IPS DF 6.9 (cell line): ENCODE measurements at regions not wholly inside any gene's neighbourhood (a gene's known extent, or its start where the extent isn't known, plus 50 kb on each side); places are given as distances from the start of the nearest gene placed in this dataset.

ENCODE experiments used
- DNase-seq: peaks from one replicate; pipeline ENCODE4 v3.0.0-alpha.2; 2013; ENCODE audit warnings: low read depth, low spot score
- H3K27ac ChIP-seq: one replicate; pipeline ENCODE4 v1.5.1; 2013; ENCODE audit warnings: low read length, control low read depth
- H3K27me3 ChIP-seq: 2 replicates; pipeline ENCODE4 v1.6.1; 2013; ENCODE audit warnings: mild to moderate bottlenecking, low read length; ENCODE audit not compliant: control insufficient read depth, insufficient read depth
- H3K36me3 ChIP-seq: 2 replicates; pipeline ENCODE4 v1.6.1; 2013; ENCODE audit warnings: low read length; ENCODE audit not compliant: control insufficient read depth, insufficient read depth
- H3K4me1 ChIP-seq: 2 replicates; pipeline ENCODE4 v1.6.1; 2013; ENCODE audit warnings: low read length; ENCODE audit not compliant: control insufficient read depth, insufficient read depth
- H3K4me3 ChIP-seq: 2 replicates; pipeline ENCODE4 v1.5.1; 2013; ENCODE audit warnings: mild to moderate bottlenecking, low read length
- H3K9me3 ChIP-seq: 2 replicates; pipeline ENCODE4 v1.6.1; 2013; ENCODE audit warnings: low read length, inconsistent platforms; ENCODE audit not compliant: control insufficient read depth, insufficient read depth
- WGBS: extraction: QIAGEN DNeasy Blood & Tissue Kit; methylation state at CpG from one replicate; pipeline ENCODE4 v1.1.7; 2013; ENCODE audit warnings: mixed read lengths, missing lambda C conversion rate; ENCODE audit not compliant: insufficient read length, insufficient coverage; 5-methylcytosine and 5-hydroxymethylcytosine counted together

DNA sequence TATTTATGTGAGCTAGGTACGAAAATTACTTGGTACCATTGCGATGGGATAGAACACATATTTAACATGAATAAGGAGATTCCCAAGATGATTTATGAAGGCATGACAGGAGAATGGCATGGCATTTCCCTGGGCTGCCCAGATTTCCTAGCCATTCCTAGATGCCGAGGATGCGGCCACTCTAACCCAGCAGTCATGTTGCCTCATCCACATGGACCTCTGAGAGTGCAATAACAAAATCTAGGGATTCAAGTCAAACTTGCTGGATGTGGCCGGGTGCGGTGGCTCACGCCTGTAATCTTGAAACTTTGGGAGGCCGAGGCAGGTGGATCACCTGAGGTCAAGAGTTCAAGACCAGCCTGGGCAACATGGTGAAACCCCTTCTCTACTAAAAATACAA is 110.8 kb upstream of the ARL4C start:
- no peak for DNase-seq
- no CpG with 5 or more reads among the region's 8 CpGs for WGBS
- no peaks in the 10 kb centered on the region for H3K36me3 ChIP-seq

DNA sequence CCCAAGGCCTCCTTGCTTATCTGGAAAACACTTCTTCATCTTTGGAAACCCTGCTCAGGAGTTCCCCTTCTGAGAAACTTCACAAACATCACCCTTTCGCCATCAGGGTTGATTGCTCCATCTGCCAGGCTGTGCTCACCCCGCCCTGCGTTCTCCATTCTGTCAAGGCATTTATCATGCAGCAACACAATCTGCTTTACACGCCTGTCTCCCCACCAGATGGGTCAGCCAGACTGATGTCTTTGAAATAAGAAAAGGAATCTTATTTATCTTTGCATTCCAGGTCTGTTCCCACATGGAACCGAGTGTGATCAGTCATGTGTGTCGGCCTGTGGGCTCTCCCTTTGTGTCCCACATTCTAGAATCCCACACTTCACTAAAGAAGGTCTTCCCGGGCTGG is 110.0 kb upstream of the ARL4C start:
- Histone ChIP-seq H3K4me1 (no peaks in the 10 kb centered on the region), H3K36me3 (no peaks in the 10 kb centered on the region), H3K27ac (no peak overlapping the region), H3K27me3 (no peaks in the 10 kb centered on the region), H3K4me3 (no peak overlapping the region), H3K9me3 (no peaks in the 10 kb centered on the region)
- WGBS, result no CpG with 5 or more reads among the region's 7 CpGs
- no peak for DNase-seq

More for the DNA sequence above, 110.8 kb upstream of the ARL4C start:
- Histone ChIP-seq H3K4me1 (no peaks in the 10 kb centered on the region), H3K9me3 (no peaks in the 10 kb centered on the region), H3K4me3 (no peak overlapping the region), H3K27me3 (no peaks in the 10 kb centered on the region), H3K27ac (no peak overlapping the region)

DNA sequence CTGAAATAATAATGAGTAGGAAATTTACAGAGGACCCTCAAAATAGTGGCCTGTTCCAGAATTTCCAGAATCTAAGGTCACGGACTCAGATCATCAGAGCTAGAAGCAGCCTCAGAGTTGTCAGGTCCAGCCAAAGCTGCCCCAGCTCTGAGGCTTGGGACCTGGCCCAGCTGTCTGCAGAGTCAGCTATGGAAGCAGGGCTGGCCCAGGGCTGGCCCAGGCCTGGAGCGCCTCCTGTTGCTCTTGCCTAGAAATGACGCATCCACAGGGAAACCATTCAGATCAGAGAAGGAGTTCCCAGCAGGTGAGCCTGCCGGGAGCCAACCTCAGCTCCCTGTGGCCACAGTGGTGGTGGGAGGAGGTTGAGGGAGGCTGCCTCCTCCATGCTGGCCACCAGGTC is 106.7 kb upstream of the ARL4C start:
- H3K36me3 ChIP-seq, result no peaks in the 10 kb centered on the region
- H3K4me1 ChIP-seq, result no peaks in the 10 kb centered on the region
- WGBS, result no CpG with 5 or more reads among the region's 4 CpGs
- DNase-seq, result no peak
- no peaks in the 10 kb centered on the region for H3K9me3 ChIP-seq
- no peak overlapping the region for H3K4me3 ChIP-seq
- H3K27me3 ChIP-seq, result no peaks in the 10 kb centered on the region
- no peak overlapping the region for H3K27ac ChIP-seq

DNA sequence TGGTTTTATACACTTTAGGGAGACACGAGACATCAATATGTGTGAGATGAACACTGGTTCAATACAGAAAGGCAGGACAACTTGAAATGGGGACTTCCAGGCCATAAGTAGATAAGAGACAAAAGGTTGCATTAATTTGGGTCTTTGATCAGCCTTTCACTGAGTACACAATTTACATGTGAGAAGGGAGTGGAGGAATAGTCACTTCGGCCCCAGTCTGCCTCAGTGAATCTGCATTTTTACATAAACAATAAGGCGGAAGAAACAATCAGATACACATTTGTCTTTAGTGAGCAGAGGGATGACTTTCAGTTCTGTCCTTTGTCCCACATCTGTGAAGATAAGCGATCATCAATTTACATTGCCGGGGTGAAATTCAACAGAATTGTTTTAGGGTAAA is 104.3 kb upstream of the ARL4C start:
- Histone ChIP-seq H3K9me3 (no peaks in the 10 kb centered on the region), H3K27ac (no peak overlapping the region), H3K36me3 (no peaks in the 10 kb centered on the region), H3K4me1 (peaks cover 4% of the 10 kb centered on the region), H3K4me3 (no peak overlapping the region), H3K27me3 (no peaks in the 10 kb centered on the region)
- no CpG with 5 or more reads among the region's 5 CpGs for WGBS
- DNase-seq, result no peak

DNA sequence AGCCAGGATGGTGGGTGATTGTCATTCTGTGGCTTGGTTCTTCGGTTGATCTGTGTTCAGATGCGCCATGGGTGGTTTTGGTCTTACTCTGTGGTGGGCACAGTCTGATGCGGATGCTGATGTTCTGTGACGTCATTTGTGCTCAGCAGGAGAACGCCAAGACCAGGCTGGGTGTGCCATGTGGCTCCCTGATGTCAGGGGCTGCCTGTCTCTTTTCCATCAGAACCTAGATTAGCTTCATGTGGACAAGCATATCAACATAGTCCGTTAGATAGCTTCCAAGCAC is 100.6 kb upstream of the ARL4C start:
- H3K27ac ChIP-seq, result no peak overlapping the region
- no CpG with 5 or more reads among the region's 6 CpGs for WGBS

DNA sequence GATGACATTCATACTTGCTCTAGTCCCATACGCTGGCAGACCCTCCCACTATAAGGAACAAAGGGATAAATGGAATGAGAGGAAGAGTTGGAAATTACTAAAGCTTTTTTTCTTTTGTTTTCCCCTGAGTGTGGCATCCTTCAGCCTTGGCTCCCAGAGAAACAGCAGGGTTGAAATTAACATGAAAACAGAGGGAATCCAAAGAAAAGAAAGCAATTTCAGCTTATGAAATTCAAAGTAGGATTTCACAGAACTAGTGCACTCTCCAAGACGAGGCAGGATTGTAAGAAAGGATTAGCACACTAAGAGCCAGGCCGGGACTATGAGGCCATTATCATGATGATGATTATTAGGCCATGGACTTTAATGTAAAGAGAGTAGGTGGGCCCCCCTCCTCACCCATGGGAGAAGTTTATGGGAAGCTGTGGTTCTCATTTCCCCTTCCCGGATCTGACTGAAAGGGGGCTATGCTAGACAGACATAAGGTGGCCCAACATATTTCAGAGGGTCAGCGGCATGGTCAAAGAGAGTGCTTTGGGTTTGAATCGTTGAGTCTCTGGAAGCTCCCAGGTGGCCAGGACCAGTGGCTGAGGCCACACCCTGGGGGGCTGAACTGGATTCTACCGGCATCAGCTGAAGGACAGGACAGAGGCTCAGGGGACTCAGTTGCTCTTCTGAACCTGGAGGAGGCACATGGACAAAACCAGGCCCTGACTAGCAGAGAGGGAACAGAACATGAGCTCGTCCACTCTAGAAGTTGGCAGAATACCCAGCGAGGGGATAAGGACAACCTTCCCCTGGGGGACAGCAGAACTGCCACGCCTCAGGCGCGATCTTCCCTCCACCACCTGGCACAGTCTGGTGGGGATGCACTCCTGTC is 100.1 kb upstream of the ARL4C start:
- no CpG with 5 or more reads among the region's 12 CpGs for WGBS
- H3K4me1 ChIP-seq, result peaks cover 5% of the 10 kb centered on the region
- H3K27ac ChIP-seq, result no peak overlapping the region
- H3K9me3 ChIP-seq, result no peaks in the 10 kb centered on the region
- H3K36me3 ChIP-seq, result no peaks in the 10 kb centered on the region
- no peak for DNase-seq
- no peaks in the 10 kb centered on the region for H3K27me3 ChIP-seq
- no peak overlapping the region for H3K4me3 ChIP-seq

More for the DNA sequence above, 100.6 kb upstream of the ARL4C start:
- no peaks in the 10 kb centered on the region for H3K27me3 ChIP-seq
- H3K4me3 ChIP-seq, result no peak overlapping the region
- no peaks in the 10 kb centered on the region for H3K9me3 ChIP-seq
- no peak for DNase-seq
- peaks cover 5% of the 10 kb centered on the region for H3K4me1 ChIP-seq
- H3K36me3 ChIP-seq, result no peaks in the 10 kb centered on the region

DNA sequence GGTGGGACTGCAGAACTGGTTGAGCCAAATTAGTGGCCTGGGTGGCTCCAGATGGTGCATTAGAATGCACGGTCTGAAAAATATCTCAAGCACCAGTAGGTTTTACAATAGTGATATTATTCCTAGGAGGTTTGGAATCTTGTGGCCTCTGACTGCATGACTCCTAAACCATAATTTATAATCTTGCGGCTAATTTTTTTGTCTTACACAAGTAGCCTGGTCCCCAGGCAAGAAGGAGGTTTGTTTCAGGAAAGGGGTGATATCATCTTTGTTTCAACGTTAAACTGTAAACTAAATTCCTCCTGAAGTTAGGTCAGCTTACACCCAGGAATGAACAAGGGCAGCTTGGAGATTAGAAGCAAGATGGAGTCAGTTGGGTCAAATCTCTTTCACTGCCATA is 98.9 kb upstream of the ARL4C start:
- Histone ChIP-seq H3K9me3 (no peaks in the 10 kb centered on the region), H3K4me1 (peaks cover 5% of the 10 kb centered on the region), H3K36me3 (no peaks in the 10 kb centered on the region), H3K27ac (no peak overlapping the region), H3K27me3 (no peaks in the 10 kb centered on the region), H3K4me3 (no peak overlapping the region)
- no peak for DNase-seq
- no CpG with 5 or more reads among the region's 3 CpGs for WGBS

DNA sequence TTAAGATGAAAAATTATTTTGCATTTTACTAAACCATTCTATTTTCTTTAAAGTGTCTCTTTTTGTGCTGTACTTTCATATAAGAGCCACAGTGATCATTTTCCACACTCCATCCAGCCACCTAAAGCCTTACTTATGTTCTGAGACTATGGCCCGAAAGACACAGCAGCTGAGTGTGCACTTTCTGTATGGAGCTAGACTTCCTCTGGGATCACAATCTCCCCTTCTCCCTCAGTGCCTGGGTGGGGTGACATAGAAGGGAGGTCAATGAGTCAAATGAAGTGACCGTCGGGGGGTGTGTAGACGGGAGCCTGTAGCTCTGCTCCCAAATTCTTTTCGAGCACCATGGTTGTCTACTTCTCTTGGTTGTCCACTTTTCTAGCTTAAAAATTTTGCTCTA is 97.8 kb upstream of the ARL4C start:
- no CpG with 5 or more reads among the region's 5 CpGs for WGBS

DNA sequence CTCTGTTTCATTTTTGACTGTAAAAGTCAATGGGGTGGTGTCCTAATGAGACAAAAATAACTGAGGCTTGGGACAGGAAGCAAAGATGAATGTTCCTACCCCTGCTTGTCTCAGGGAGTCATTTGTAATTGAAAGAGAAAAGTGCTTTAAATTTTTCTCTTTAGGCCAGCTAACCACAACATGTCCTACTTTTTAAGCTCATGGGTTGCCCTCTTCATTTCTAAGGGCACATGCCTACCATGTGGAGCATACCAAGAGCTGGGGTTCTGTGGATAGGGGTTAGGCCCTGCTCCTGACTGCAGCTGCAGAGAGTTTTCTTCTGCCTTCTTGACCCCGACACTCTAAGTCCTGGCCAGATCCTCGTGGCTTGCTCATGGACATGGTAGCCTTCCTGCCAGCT is 96.8 kb upstream of the ARL4C start:
- Histone ChIP-seq H3K4me3 (no peak overlapping the region), H3K27ac (no peak overlapping the region), H3K36me3 (no peaks in the 10 kb centered on the region), H3K9me3 (no peaks in the 10 kb centered on the region), H3K4me1 (peaks cover 5% of the 10 kb centered on the region), H3K27me3 (no peaks in the 10 kb centered on the region)
- DNase-seq, result no peak
- WGBS, result no CpG with 5 or more reads among the region's 2 CpGs

More for the DNA sequence above, 97.8 kb upstream of the ARL4C start:
- Histone ChIP-seq H3K27me3 (no peaks in the 10 kb centered on the region), H3K4me1 (peaks cover 5% of the 10 kb centered on the region), H3K27ac (no peak overlapping the region), H3K36me3 (no peaks in the 10 kb centered on the region), H3K4me3 (no peak overlapping the region), H3K9me3 (no peaks in the 10 kb centered on the region)
- no peak for DNase-seq

DNA sequence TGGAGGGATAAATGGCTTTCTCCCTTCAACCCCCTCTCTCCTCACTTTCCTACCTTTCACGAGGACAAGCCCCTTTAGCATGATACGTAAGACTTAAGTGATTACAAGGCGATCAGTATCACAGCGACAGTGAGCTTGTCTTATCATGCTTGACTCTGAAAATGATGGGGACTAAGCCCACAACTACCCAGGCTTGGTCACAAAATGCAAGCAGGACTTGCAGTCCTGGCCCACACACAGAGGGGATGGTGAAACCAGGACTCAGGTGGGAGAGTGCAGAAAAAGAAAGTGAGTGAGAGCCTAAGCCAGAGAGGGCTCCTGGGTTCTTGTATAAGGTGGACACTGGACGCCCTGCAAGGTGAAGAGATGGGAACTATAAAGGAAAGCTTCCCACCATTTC is 95.7 kb upstream of the ARL4C start:
- no peak overlapping the region for H3K27ac ChIP-seq
- H3K36me3 ChIP-seq, result no peaks in the 10 kb centered on the region
- no peak overlapping the region for H3K4me3 ChIP-seq
- DNase-seq, result no peak
- no CpG with 5 or more reads among the region's 5 CpGs for WGBS
- H3K9me3 ChIP-seq, result no peaks in the 10 kb centered on the region
- no peaks in the 10 kb centered on the region for H3K27me3 ChIP-seq
- peaks cover 4% of the 10 kb centered on the region for H3K4me1 ChIP-seq

DNA sequence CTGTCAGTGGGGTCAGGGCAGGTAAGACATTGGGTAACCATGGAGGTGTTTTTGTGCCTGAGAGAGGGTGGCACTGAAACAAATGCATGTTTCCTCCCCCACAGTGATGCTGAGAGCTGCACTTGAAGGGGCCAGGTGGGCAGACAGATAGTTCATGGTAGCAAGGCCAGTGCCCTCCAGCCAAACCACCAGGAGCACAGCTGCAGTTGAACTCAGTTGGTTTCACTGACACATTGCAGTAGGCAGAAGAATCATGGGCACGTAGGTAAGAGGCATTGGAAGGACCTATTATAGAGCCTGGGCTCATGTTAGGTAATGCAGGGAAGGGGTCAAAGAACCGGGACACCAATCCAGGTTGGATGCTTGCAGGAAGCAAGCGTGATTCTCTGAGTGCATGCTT is 93.2 kb upstream of the ARL4C start:
- Histone ChIP-seq H3K4me1 (no peaks in the 10 kb centered on the region), H3K27ac (no peak overlapping the region), H3K4me3 (no peak overlapping the region), H3K27me3 (no peaks in the 10 kb centered on the region), H3K36me3 (no peaks in the 10 kb centered on the region), H3K9me3 (no peaks in the 10 kb centered on the region)
- DNase-seq, result no peak
- no CpG with 5 or more reads among the region's 3 CpGs for WGBS
